ENCODE measurements at regions not wholly inside any gene's neighbourhood (a gene's known extent, or its start where the extent isn't known, plus 50 kb on each side); places are given as distances from the start of the nearest gene placed in this dataset.
A peak's percentile ranks its signal among the peaks of the same experiment; 100 is the strongest.

DNA sequence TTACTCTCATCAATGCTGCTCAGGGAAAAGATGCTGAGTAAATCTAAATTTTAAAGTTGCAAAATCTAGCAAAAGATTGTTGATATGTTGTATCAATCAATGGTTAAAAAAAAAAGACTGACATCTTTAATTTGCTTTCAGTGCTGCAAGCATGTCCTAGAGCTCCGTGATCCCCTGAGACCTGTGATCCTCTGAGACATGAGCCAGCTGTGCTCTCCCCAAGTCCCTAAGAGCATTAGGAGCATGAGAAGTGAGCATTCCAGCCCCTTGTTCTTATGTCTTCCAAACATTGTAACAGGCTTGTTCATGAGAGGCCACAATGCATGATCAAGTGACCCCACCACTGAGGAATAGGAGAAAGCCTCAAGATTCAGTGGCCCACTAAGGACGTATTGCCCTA lies 116.6 kb downstream of the DAD1 start:
- peak overlapping the region; percentile 16; the same call in 1 of the 2 replicates for H2AFZ ChIP-seq (ENCODE audit: low read length)
- DNase-seq = no peak
- H3K4me3 ChIP-seq (ENCODE audit: low read length) = no peak overlapping the region
- H3K4me1 ChIP-seq (ENCODE audit: low read length) = peaks cover 43% of the 10 kb centered on the region
- H3K4me2 ChIP-seq (ENCODE audit: low read depth, low read length, poor library complexity, severe bottlenecking) = peak overlapping the region; percentile 5
- no peaks in the 10 kb centered on the region for H3K9me2 ChIP-seq (replicated peaks; ENCODE audit: insufficient read depth, low read length)
- no peaks in the 10 kb centered on the region for H4K20me1 ChIP-seq (ENCODE audit: insufficient read depth, low read depth, low read length)
- no peaks in the 10 kb centered on the region for H3K79me2 ChIP-seq (ENCODE audit: low read length)
- H3K9ac ChIP-seq (ENCODE audit: low read length) = no peak overlapping the region
- H3K9me3 ChIP-seq (ENCODE audit: low read length) = no peaks in the 10 kb centered on the region
- no peaks in the 10 kb centered on the region for H3K36me3 ChIP-seq (ENCODE audit: insufficient read depth, low read length)
- no peaks in the 10 kb centered on the region for H3K27me3 ChIP-seq (ENCODE audit: low read length)
- no peak overlapping the region for H3K27ac ChIP-seq (ENCODE audit: low read length)

DNA sequence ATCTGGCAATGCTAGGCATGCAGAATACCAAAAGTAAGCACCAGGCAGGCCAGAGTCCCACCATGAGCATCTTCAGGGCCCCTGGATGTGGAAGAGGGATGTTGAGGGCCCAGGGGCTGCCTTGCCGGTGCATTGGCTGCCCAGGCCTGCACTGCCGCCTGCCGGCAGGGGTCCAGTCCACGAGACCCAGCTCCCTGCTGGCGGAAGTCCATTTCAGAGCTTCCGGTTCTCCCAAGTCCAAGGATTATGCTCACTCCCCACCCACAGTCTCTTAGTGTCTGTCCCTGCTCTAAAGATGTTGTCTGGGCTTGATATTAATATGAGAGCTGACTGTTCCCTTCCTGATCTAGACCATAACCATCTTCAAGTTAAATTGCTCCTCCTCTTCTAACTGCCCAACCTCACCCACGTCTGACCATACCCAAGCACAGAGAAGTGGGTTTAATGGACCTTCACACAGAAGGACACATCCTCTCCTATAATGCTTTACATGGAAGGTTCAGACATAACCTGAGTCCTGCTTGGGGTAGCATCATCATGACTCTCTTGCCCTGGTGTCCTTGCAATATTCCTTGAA lies 117.4 kb downstream of the DAD1 start:
- H4K20me1 ChIP-seq (ENCODE audit: insufficient read depth, low read depth, low read length) = no peaks in the 10 kb centered on the region
- H3K27me3 ChIP-seq (ENCODE audit: low read length) = no peaks in the 10 kb centered on the region
- no peak overlapping the region for H3K4me3 ChIP-seq (ENCODE audit: low read length)
- no peak overlapping the region for H3K9ac ChIP-seq (ENCODE audit: low read length)
- peak; percentile 73 for DNase-seq
- no peaks in the 10 kb centered on the region for H3K9me3 ChIP-seq (ENCODE audit: low read length)
- H2AFZ ChIP-seq (ENCODE audit: low read length) = no peak overlapping the region
- no peak overlapping the region for H3K27ac ChIP-seq (ENCODE audit: low read length)
- H3K4me1 ChIP-seq (ENCODE audit: low read length) = peaks cover 35% of the 10 kb centered on the region
- H3K79me2 ChIP-seq (ENCODE audit: low read length) = no peaks in the 10 kb centered on the region
- H3K9me2 ChIP-seq (replicated peaks; ENCODE audit: insufficient read depth, low read length) = no peaks in the 10 kb centered on the region
- no peaks in the 10 kb centered on the region for H3K36me3 ChIP-seq (ENCODE audit: insufficient read depth, low read length)
- no peak overlapping the region for H3K4me2 ChIP-seq (ENCODE audit: low read depth, low read length, poor library complexity, severe bottlenecking)

DNA sequence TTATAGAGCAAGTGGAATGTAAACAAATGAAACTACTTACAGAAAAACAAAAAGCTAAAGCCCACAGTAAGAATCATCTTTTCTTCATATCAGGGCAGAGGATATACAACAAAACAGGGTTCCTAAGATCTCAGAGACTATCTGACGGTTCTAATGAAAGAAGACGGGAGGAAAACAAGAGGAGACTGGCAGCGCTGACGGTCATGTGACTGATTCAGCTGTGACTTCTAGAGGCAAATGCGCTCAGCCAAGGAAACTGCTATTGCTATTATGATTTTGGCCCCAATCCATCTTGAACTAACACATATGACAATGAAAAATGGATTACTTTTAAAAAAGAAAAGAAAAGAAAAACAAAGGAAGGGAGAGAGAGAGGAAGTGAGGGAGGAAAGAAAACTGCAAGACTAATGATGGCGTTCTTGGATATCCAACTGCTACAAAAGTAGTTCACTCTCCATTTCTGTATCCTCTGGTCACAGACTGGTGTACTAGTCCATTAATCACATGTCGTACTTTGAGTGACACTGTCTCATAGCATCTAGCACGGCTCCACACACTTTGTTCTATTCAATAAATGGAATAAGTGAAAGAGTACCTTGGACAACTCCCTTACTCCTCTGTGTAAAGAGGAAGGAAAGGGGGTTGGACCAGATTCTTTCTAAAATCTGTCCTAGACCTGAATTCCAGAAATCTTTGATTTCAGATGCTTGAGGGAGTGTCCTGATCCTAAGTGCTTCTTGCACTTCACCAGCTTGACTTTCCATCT lies 119.3 kb downstream of the DAD1 start:
- no peaks in the 10 kb centered on the region for H4K20me1 ChIP-seq (ENCODE audit: insufficient read depth, low read depth, low read length)
- H3K9me2 ChIP-seq (replicated peaks; ENCODE audit: insufficient read depth, low read length) = no peaks in the 10 kb centered on the region
- no peak for DNase-seq
- no peak overlapping the region for H3K27ac ChIP-seq (ENCODE audit: low read length)
- H3K36me3 ChIP-seq (ENCODE audit: insufficient read depth, low read length) = no peaks in the 10 kb centered on the region
- no peaks in the 10 kb centered on the region for H3K27me3 ChIP-seq (ENCODE audit: low read length)
- no peak overlapping the region for H3K4me3 ChIP-seq (ENCODE audit: low read length)
- H3K4me2 ChIP-seq (ENCODE audit: low read depth, low read length, poor library complexity, severe bottlenecking) = no peak overlapping the region
- H3K9me3 ChIP-seq (ENCODE audit: low read length) = no peaks in the 10 kb centered on the region
- no peak overlapping the region for H2AFZ ChIP-seq (ENCODE audit: low read length)
- H3K4me1 ChIP-seq (ENCODE audit: low read length) = peaks cover 16% of the 10 kb centered on the region
- H3K79me2 ChIP-seq (ENCODE audit: low read length) = no peaks in the 10 kb centered on the region
- no peak overlapping the region for H3K9ac ChIP-seq (ENCODE audit: low read length)

DNA sequence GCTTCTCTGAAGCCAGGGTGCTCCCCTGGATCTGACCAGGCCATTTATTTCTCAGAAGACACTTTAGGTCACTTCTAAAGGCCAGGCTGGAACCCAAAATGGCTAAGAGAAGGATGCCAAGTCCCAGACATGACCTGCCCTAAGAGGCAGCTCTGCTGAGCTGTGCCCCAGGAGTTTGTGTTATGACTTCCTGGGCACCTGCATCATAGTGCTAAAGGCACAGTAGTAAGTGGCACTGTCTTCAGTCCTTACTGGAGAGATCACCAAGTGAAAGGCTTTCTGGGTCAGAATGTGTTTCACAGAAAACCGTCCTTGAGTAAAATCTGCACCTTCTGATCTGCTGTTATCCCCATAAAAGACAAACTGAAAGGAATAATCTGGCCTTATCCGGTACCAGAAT lies 120.2 kb downstream of the DAD1 start:
- Histone ChIP-seq H3K9me2 (replicated peaks; ENCODE audit: insufficient read depth, low read length) (no peaks in the 10 kb centered on the region), H3K4me2 (ENCODE audit: low read depth, low read length, poor library complexity, severe bottlenecking) (no peak overlapping the region), H4K20me1 (ENCODE audit: insufficient read depth, low read depth, low read length) (no peaks in the 10 kb centered on the region), H3K27me3 (ENCODE audit: low read length) (no peaks in the 10 kb centered on the region), H3K79me2 (ENCODE audit: low read length) (no peaks in the 10 kb centered on the region), H3K27ac (ENCODE audit: low read length) (no peak overlapping the region), H3K4me3 (ENCODE audit: low read length) (no peak overlapping the region), H3K9me3 (ENCODE audit: low read length) (no peaks in the 10 kb centered on the region), H3K4me1 (ENCODE audit: low read length) (peaks cover 15% of the 10 kb centered on the region), H2AFZ (ENCODE audit: low read length) (no peak overlapping the region), H3K36me3 (ENCODE audit: insufficient read depth, low read length) (no peaks in the 10 kb centered on the region), H3K9ac (ENCODE audit: low read length) (no peak overlapping the region)
- DNase-seq = no peak

DNA sequence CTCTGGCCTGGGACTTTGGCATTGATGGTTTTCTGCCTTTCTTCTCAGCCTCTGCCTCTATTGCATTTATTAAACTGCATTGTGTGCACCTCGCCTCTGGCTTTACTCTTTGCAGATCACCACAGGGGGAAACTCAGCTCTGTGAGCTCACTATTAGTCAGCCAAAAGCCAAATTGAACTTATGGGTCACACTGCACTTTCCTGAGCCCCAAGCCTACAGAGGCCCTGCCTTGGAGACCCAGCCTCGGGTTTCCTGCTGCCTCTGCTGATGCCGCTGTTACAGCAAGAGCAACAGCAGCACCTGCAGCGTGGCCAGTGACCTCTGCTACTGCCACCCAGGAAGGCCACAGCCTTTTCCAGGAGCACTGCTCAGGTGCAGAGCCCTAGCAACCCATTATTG lies 122.5 kb downstream of the DAD1 start:
- no peaks in the 10 kb centered on the region for H3K9me3 ChIP-seq (ENCODE audit: low read length)
- no peak for DNase-seq
- no peak overlapping the region for H3K4me2 ChIP-seq (ENCODE audit: low read depth, low read length, poor library complexity, severe bottlenecking)
- no peaks in the 10 kb centered on the region for H3K27me3 ChIP-seq (ENCODE audit: low read length)
- H3K9me2 ChIP-seq (replicated peaks; ENCODE audit: insufficient read depth, low read length) = no peaks in the 10 kb centered on the region
- H3K4me1 ChIP-seq (ENCODE audit: low read length) = no peaks in the 10 kb centered on the region
- H3K79me2 ChIP-seq (ENCODE audit: low read length) = no peaks in the 10 kb centered on the region
- H3K27ac ChIP-seq (ENCODE audit: low read length) = no peak overlapping the region
- H3K9ac ChIP-seq (ENCODE audit: low read length) = no peak overlapping the region
- H4K20me1 ChIP-seq (ENCODE audit: insufficient read depth, low read depth, low read length) = no peaks in the 10 kb centered on the region
- H2AFZ ChIP-seq (ENCODE audit: low read length) = no peak overlapping the region
- H3K36me3 ChIP-seq (ENCODE audit: insufficient read depth, low read length) = no peaks in the 10 kb centered on the region
- no peak overlapping the region for H3K4me3 ChIP-seq (ENCODE audit: low read length)

DNA sequence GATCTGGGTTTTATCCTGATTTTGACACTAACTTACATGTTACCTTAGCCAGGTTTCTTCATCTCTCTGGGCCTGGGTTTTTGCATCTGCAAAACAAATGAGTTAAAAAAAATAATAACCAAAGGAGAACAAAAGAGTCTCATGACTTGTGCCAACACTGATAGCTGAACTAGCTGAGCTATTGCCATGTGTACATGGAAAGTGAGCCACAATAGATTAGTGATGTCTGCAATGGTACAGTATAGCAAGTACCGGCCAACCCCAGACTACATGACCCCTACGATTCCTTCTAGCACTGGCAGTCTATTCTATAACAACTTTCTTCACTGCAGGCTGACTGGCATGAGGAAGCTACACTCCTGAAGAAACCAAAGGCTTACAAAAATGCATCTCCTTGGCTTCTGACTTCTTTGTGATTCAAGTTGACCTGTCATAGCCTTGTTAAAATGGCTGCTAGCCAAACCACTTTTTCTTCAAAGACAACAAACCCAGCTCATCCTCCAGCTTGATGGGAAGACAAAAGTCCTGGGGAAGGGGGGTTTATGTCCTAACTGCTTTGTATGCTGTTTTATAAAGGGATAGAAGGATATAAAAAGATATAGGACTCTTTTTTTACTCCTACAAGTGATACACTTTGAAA lies 123.7 kb downstream of the DAD1 start:
- no peak for DNase-seq
- Histone ChIP-seq H3K36me3 (ENCODE audit: insufficient read depth, low read length) (no peaks in the 10 kb centered on the region), H3K79me2 (ENCODE audit: low read length) (no peaks in the 10 kb centered on the region), H3K27ac (ENCODE audit: low read length) (no peak overlapping the region), H2AFZ (ENCODE audit: low read length) (no peak overlapping the region), H4K20me1 (ENCODE audit: insufficient read depth, low read depth, low read length) (no peaks in the 10 kb centered on the region), H3K4me3 (ENCODE audit: low read length) (no peak overlapping the region), H3K9me3 (ENCODE audit: low read length) (no peaks in the 10 kb centered on the region), H3K27me3 (ENCODE audit: low read length) (no peaks in the 10 kb centered on the region), H3K9me2 (replicated peaks; ENCODE audit: insufficient read depth, low read length) (no peaks in the 10 kb centered on the region), H3K9ac (ENCODE audit: low read length) (no peak overlapping the region), H3K4me2 (ENCODE audit: low read depth, low read length, poor library complexity, severe bottlenecking) (no peak overlapping the region), H3K4me1 (ENCODE audit: low read length) (no peaks in the 10 kb centered on the region)

DNA sequence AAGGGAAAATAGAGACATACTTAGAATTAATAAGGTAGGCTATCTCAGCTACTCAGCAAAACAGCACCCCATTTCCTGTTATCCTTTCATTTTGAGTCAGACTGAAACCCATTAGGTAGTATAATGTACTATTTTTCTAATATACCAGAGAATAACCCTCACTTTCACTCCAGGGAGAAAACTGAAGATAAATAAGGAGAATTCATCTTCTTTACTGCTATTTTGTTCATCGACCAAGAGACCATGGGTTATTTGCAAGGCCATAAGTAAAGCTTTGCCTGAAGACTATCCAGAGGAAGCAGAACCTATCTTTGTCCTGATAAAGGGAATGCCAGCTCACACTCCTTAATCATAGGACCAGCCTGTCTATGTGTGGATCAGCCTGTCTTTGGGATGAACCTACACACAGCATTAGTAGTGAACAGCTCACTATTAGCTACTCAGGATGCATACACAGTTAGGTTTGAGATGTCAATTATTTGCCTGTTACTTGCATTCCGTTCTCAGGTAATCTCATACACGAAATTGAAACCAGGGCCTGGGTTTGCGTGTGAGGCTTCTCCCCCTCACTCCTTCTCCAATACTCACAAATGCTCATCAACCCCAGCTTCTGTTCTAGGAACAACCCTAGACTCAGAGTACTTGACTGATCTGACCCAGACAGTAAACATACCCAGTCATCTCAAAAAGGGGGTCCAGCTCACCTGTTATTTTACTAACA lies 124.4 kb downstream of the DAD1 start:
- no peak overlapping the region for H3K4me2 ChIP-seq (ENCODE audit: low read depth, low read length, poor library complexity, severe bottlenecking)
- H3K9ac ChIP-seq (ENCODE audit: low read length) = no peak overlapping the region
- H3K9me3 ChIP-seq (ENCODE audit: low read length) = no peaks in the 10 kb centered on the region
- H3K27ac ChIP-seq (ENCODE audit: low read length) = no peak overlapping the region
- no peaks in the 10 kb centered on the region for H3K36me3 ChIP-seq (ENCODE audit: insufficient read depth, low read length)
- DNase-seq = no peak
- H2AFZ ChIP-seq (ENCODE audit: low read length) = no peak overlapping the region
- no peaks in the 10 kb centered on the region for H3K9me2 ChIP-seq (replicated peaks; ENCODE audit: insufficient read depth, low read length)
- no peaks in the 10 kb centered on the region for H3K27me3 ChIP-seq (ENCODE audit: low read length)
- H4K20me1 ChIP-seq (ENCODE audit: insufficient read depth, low read depth, low read length) = no peaks in the 10 kb centered on the region
- no peaks in the 10 kb centered on the region for H3K4me1 ChIP-seq (ENCODE audit: low read length)
- H3K79me2 ChIP-seq (ENCODE audit: low read length) = no peaks in the 10 kb centered on the region
- H3K4me3 ChIP-seq (ENCODE audit: low read length) = no peak overlapping the region

DNA sequence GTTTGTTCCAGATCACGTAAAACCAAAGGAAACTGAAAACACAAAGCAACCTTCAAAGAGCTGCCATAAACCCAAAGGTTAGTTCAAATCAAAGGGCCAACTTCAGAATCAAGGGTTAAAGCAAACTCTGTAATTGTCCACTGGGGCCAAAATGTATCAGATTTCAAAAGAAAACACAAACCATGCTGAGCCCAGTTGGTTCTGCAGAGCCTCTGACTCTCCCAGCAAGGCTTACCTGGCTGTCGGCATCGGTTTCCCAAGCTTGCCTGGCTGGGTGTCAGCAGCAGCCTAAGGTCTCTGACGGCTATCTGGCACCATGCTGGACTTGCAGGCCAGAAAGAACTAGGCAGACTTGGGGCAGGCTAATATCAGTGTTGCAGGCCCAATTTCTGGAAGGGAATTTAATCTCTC lies 125.3 kb downstream of the DAD1 start:
- H3K36me3 ChIP-seq (ENCODE audit: insufficient read depth, low read length) = no peaks in the 10 kb centered on the region
- H3K9ac ChIP-seq (ENCODE audit: low read length) = no peak overlapping the region
- no peaks in the 10 kb centered on the region for H3K4me1 ChIP-seq (ENCODE audit: low read length)
- no peaks in the 10 kb centered on the region for H3K79me2 ChIP-seq (ENCODE audit: low read length)
- H3K4me2 ChIP-seq (ENCODE audit: low read depth, low read length, poor library complexity, severe bottlenecking) = no peak overlapping the region
- no peaks in the 10 kb centered on the region for H3K27me3 ChIP-seq (ENCODE audit: low read length)
- H3K9me2 ChIP-seq (replicated peaks; ENCODE audit: insufficient read depth, low read length) = no peaks in the 10 kb centered on the region
- H3K27ac ChIP-seq (ENCODE audit: low read length) = no peak overlapping the region
- H4K20me1 ChIP-seq (ENCODE audit: insufficient read depth, low read depth, low read length) = no peaks in the 10 kb centered on the region
- H3K9me3 ChIP-seq (ENCODE audit: low read length) = no peaks in the 10 kb centered on the region
- H2AFZ ChIP-seq (ENCODE audit: low read length) = no peak overlapping the region
- H3K4me3 ChIP-seq (ENCODE audit: low read length) = no peak overlapping the region
- DNase-seq = no peak

Measured in Karpas-422 (cell line).